GM12878 (cell line): ENCODE measurements at regions not wholly inside any gene's neighbourhood (a gene's known extent, or its start where the extent isn't known, plus 50 kb on each side); places are given as distances from the start of the nearest gene placed in this dataset.

Experiments
- BHLHE40 ChIP-seq, 2 experiments: fragments of 450-650 bp in 1 of 2; IDR thresholded peaks; 2 replicates each; pipeline ENCODE4 v1.6.1; 2011 to 2017; ENCODE audit warnings: low read depth in 2 of 2, borderline replicate concordance in 1 of 2, improper control_type of control experiment in 1 of 2, low read length in 1 of 2, mild to moderate bottlenecking in 1 of 2
- CBX3 ChIP-seq: fragments of 200-600 bp; sonication (generic); IDR thresholded peaks from 2 replicates; pipeline ENCODE4 v1.6.1; 2016; ENCODE audit warnings: low read depth, borderline replicate concordance
- E2F8 ChIP-seq: fragments of 450-650 bp; IDR thresholded peaks from 2 replicates; pipeline ENCODE4 v1.6.1; 2018; ENCODE audit warnings: mild to moderate bottlenecking, low read depth, moderate library complexity; ENCODE audit not compliant: partially characterized antibody
- EED ChIP-seq: sonication (generic); IDR thresholded peaks from 2 replicates; pipeline ENCODE4 v1.6.1; 2016; ENCODE audit warnings: antibody characterized with exemption, low read depth
- EGR1 ChIP-seq, 2 experiments: IDR thresholded peaks; 1 replicate in 1 of 2; 2 replicates in 1 of 2; pipeline ENCODE4 v1.6.1; 2011 to 2012; ENCODE audit warnings: low read depth in 2 of 2, low read length in 2 of 2, borderline replicate concordance in 1 of 2, mild to moderate bottlenecking in 1 of 2, moderate library complexity in 1 of 2
- ETV6 ChIP-seq, 2 experiments: fragments of 450-650 bp in 1 of 2; IDR thresholded peaks in 1 of 2; conservative IDR thresholded peaks in 1 of 2; 2 replicates each; pipeline ENCODE4 v1.6.1; 2014; ENCODE audit warnings: antibody characterized with exemption in 1 of 2, borderline replicate concordance in 1 of 2, low read depth in 1 of 2, mild to moderate bottlenecking in 1 of 2, moderate library complexity in 1 of 2
- FOS ChIP-seq: IDR thresholded peaks from 3 replicates; pipeline ENCODE4 v1.6.1; 2011; ENCODE audit warnings: borderline replicate concordance; ENCODE audit not compliant: insufficient read length; ENCODE audit errors: extremely low read depth
- FOXM1 ChIP-seq: IDR thresholded peaks from 2 replicates; pipeline ENCODE4 v1.6.1; 2012; ENCODE audit warnings: low read depth, mild to moderate bottlenecking, inconsistent platforms, low read length, moderate library complexity
- HDGF ChIP-seq: fragments of 450-650 bp; IDR thresholded peaks from 2 replicates; pipeline ENCODE4 v1.6.1; 2016; ENCODE audit warnings: antibody characterized with exemption
- MAX ChIP-seq: IDR thresholded peaks from 2 replicates; pipeline ENCODE4 v1.6.1; 2012; ENCODE audit warnings: low read depth, low read length, improper control_type of control experiment
- MEF2A ChIP-seq: IDR thresholded peaks from 2 replicates; pipeline ENCODE4 v1.6.1; 2011; ENCODE audit warnings: low read depth, mild to moderate bottlenecking, low read length, moderate library complexity; ENCODE audit not compliant: insufficient read depth
- MTA3 ChIP-seq: IDR thresholded peaks from 2 replicates; pipeline ENCODE4 v1.6.1; 2012; ENCODE audit warnings: low read length, inconsistent platforms, borderline replicate concordance
- NFIC ChIP-seq: IDR thresholded peaks from 2 replicates; pipeline ENCODE4 v1.6.1; 2012; ENCODE audit warnings: low read depth, mild to moderate bottlenecking, inconsistent platforms, low read length, moderate library complexity
- NR2C2 ChIP-seq: IDR thresholded peaks from 2 replicates; pipeline ENCODE4 v1.6.1; 2011; ENCODE audit warnings: borderline replicate concordance, low read depth; ENCODE audit not compliant: control insufficient read depth, insufficient read length
- PML ChIP-seq: IDR thresholded peaks from 2 replicates; pipeline ENCODE4 v1.6.1; 2012; ENCODE audit warnings: low read length, inconsistent platforms
- RB1 ChIP-seq: fragments of 450-650 bp; formaldehyde crosslinking; IDR thresholded peaks from 2 replicates; pipeline ENCODE4 v1.6.1; 2017; ENCODE audit warnings: mild to moderate bottlenecking, borderline replicate concordance
- RCOR1 ChIP-seq: conservative IDR thresholded peaks from 2 replicates; pipeline ENCODE4 v1.6.1; 2012; ENCODE audit warnings: low read depth, low read length, improper control_type of control experiment
- RELB ChIP-seq: fragments of 450-650 bp; IDR thresholded peaks from 2 replicates; pipeline ENCODE4 v1.6.1; 2017; ENCODE audit warnings: low read depth, mild to moderate bottlenecking, moderate library complexity
- YBX1 ChIP-seq: fragments of 450-650 bp; IDR thresholded peaks from 2 replicates; pipeline ENCODE4 v1.6.1; 2016; ENCODE audit warnings: antibody characterized with exemption
- ZNF687 ChIP-seq: fragments of 450-650 bp; IDR thresholded peaks from 2 replicates; pipeline ENCODE4 v1.6.1; 2017; ENCODE audit warnings: mild to moderate bottlenecking, moderate library complexity

GRCh38 chr1:101410048-101410878 lies 173.4 kb downstream of the S1PR1 start (continued):
- TF ChIP-seq HDGF (no peak), RB1 (peak; percentile 96; the same call in 1 of the 2 replicates), ZNF687 (peak; percentile 83), MTA3 (0 out of 2 replicates have a peak, but pooled peaks have one; percentile 55), E2F8 (no peak), FOXM1 (peak; percentile 97), FOS (no peak), PML (peak; percentile 65), MEF2A (0 out of 2 replicates have a peak, but pooled peaks have one; percentile 54), RELB (peak; percentile 86), EGR1 (IDR thresholded peaks at IDR 0.05; ENCODE audit: borderline replicate concordance in 1 of 2, low read depth in 2 of 2, low read length in 2 of 2) (peak in 1 of 2 experiments; percentile 71; a peak in 2 of 3 replicates), CBX3 (no peak), NR2C2 (no peak), BHLHE40 (IDR thresholded peaks at IDR 0.05; ENCODE audit: borderline replicate concordance in 1 of 2, low read depth in 2 of 2, low read length in 1 of 2) (peak; percentile 73 to 84; a peak in 3 of 4 replicates), MAX (no peak), NFIC (peak; percentile 93), EED (peak; percentile 98), RCOR1 (0 out of 2 replicates have a peak, but pooled peaks have one; percentile 80), YBX1 (peak; percentile 97), ETV6 (conservative IDR thresholded peaks at IDR 0.05 in 1 of 2, IDR thresholded peaks at IDR 0.05 in 1 of 2; ENCODE audit: borderline replicate concordance in 1 of 2, low read depth in 1 of 2) (peak in 1 of 2 experiments; percentile 90; a peak in 2 of 4 replicates)
